HG03558 (cell line): ENCODE measurements at regions not wholly inside any gene's neighbourhood (a gene's known extent, or its start where the extent isn't known, plus 50 kb on each side); places are given as distances from the start of the nearest gene placed in this dataset.
"Not testable (repeated sequence)": the region's sequence is repeated elsewhere in the genome, so short reads cannot be mapped to it uniquely, and the experiment has no call there.

Experiments
- ATAC-seq: cut with Tn5 transposase; IDR thresholded peaks from one replicate; pipeline ENCODE4 v1.9.1; 2021; ENCODE audit warnings: moderate number of reproducible peaks; ENCODE audit not compliant: unreplicated experiment; ENCODE audit errors: extremely low read depth

GRCh38 chr14:30153717-30154116, 226.1 kb upstream of the PRKD1 start:
- ATAC-seq, result no peak

DNA sequence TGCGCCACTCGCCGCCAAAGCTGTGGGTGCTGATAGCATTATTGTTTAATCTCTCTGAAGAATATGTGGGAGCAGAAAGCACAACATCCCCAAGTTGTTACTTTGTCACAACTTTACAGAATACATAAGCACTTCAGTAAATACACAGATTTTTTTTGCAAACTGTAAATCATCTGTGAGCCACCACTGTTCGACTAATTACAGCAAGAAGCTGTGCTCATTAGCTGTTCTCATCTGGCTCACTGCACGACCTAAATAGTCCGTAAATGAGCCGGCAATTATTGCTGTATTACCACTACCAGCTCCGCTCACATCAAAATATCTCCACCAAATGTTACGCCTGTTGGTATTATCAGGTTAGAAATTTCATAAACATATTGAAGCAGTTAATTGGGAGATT, 228.9 kb upstream of the PRKD1 start:
- ATAC-seq, result no peak

DNA sequence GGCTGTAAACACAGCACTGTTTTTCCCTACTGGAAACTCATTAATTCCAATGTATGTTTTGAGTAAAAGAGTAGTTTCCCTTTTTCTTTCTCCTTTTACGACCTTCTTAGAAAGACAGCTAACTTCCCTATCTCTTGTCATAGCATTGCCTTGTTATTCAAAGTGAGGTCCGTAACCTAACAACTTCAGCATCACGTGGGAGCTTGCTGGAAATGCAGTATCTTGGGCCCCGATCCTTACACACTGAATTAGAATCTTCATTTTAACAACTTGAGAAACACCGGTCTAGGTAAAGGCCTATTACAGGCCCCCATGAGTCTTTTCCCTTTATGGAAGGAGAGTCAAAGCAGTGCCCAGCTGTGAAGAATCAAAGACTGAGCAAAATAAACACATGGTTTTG, 230.7 kb upstream of the PRKD1 start:
- ATAC-seq, result no peak

DNA sequence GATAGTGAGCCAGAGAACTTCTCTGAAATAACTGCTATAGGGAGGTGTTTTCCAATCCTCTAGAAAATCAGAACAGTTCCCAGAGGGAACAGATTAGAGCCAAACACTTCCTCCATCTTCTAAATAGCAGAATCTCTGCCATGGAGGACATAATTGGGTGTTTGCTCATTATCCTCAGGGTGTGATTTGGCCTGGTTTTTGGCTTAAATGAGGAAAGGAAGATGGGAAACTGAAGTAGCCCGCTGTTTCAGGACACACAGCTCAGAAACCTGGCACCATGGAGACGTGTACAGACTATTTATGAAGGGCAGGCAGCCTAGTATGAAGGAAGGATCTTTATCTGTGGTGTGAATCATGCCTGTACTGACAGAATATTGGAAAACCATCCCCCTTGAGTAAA, 231.7 kb upstream of the PRKD1 start:
- ATAC-seq, result no peak

DNA sequence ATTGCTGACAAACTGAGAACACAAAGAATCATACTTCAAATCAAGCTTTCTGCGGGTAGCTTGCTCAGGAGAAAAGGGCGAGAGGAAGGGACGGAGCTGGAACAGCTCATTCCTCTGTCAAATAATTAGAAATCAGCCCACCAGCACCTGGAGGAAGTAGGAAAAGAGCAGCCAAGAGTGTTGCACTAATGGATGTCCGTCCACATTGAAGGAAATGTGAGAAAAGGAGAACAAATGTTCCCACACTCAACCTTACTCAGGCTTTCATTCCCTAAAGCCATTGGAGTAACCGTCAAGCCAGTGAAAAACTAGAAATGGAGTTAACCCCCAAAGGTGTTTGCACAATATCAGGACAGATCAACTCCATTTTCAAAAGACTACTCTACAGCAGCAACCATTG, 233.0 kb upstream of the PRKD1 start:
- no peak for ATAC-seq

GRCh38 chr14:30162066-30162465, 234.4 kb upstream of the PRKD1 start:
- ATAC-seq, result no peak

- no peak for ATAC-seq
Observed at GRCh38 chr14:30165255-30165654, 237.6 kb upstream of the PRKD1 start.

- ATAC-seq, result no peak
Observed at GRCh38 chr14:30177781-30178180, 250.1 kb upstream of the PRKD1 start.

- ATAC-seq, result no peak
Observed at GRCh38 chr14:30179381-30180130, 251.9 kb upstream of the PRKD1 start.

GRCh38 chr14:30180219-30180618, 252.6 kb upstream of the PRKD1 start:
- ATAC-seq, result no peak

DNA sequence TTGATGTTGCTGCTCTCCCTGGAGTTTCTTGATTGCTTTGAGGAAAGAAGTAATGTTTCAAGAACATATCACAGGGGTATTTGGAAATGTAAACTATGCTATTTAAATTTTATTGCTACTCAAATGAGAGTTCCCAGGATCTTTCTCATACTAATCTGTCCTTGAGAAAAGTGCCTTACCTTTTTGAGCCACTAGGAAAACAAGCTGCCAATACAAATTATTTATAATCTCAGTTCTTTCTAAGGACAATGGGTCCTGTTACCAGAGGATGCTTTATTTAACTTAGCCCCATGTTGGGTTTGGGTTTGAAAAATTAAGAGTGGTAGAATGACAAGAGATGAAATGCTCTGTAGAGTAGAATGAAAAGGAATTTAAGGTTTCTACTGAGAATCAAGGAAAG, 258.2 kb upstream of the PRKD1 start:
- ATAC-seq, result no peak

GRCh38 chr14:30191639-30192279, 264.1 kb upstream of the PRKD1 start:
- ATAC-seq, result no peak

GRCh38 chr14:30193101-30193500, 265.5 kb upstream of the PRKD1 start:
- no peak for ATAC-seq

DNA sequence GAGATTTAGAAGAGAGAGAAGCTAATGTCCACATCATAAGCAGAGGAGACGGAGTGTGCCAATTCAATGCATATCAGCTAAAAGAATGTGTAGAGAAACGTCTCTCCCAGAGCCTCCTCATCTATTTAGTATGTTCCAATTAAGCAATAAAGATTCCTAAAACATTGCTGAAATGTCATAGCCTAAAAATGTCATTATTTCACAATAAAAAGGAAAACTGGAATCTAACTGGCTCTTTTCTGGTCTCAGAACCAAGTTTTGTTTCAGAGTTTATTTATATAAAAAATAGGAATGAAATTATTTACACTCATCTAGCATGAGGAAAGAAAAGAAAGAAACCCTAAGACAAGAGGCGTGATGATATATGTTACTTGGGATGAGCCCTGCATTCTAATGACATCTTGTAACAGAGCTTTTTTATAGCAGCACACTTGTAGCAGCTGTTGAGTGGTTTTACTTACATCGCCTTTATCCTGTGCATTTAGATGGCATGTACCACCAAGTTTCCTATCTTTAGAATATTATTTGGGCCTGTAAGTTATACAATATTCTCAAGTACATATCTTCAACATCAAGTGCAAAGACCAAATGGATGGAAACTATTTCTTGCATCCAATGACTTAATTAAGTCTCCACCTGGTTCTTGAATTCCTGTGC, 266.3 kb upstream of the PRKD1 start:
- no peak for ATAC-seq

- ATAC-seq, result no peak
Observed at GRCh38 chr14:30194741-30195148, 267.1 kb upstream of the PRKD1 start.

DNA sequence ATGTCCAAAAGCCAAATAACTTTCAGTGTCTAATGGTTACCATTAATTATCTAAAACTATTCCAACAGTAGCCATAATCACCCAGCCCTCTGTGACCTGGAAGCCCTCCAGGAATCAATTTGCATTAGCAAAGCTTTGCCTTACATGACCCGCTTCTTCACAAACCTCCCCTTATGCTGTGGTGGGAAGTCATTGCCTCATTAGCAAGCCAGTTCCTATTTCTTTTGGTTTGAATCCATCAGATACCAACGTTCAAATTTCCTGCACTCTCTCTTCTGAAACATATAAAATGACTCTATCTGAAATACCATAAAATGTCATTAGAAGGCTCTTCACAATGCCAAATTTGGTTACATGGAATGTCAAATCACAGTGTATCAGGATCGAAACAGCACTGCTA, 268.3 kb upstream of the PRKD1 start:
- ATAC-seq, result no peak

GRCh38 chr14:30196861-30197260, 269.2 kb upstream of the PRKD1 start:
- no peak for ATAC-seq

- not testable (repeated sequence) for ATAC-seq
Observed at GRCh38 chr14:30198720-30199119, 271.1 kb upstream of the PRKD1 start.

DNA sequence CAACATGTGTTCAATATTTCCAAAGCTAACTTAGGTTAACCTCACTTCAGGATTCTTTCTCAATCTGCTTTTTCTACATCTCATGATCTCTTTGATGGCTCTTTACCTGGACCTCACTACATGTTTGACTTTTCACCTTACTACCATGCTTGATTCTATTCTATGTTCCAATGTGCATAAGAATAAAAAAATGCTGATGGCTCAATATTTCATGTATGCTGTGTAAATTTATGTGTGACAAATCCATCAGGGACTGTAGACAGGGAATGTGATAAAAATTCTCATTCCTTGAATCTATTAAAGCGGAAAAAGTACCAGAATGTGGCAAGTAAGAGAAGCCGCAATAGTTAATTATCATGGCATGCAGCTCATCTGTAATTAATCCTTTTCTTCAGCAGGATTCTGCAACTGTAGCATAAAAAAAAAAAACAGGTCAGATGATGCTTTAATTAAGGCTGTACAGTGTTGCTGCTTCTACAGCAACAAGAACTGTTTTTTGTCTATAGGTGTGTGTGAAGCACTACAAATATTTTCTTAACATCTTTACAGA, 276.9 kb upstream of the PRKD1 start:
- ATAC-seq, result no peak

- no peak for ATAC-seq
Observed at GRCh38 chr14:30209136-30209535, 281.5 kb upstream of the PRKD1 start.

- ATAC-seq, result no peak
Observed at GRCh38 chr14:30210630-30211029, 283.0 kb upstream of the PRKD1 start.
